SU-DHL-6 (cell line): ENCODE measurements at regions not wholly inside any gene's neighbourhood (a gene's known extent, or its start where the extent isn't known, plus 50 kb on each side); places are given as distances from the start of the nearest gene placed in this dataset.
"Not testable (repeated sequence)": the region's sequence is repeated elsewhere in the genome, so short reads cannot be mapped to it uniquely, and the experiment has no call there.

Experiments
- H2AFZ ChIP-seq: fragments of 200-600 bp; sonication (generic); 2 replicates; pipeline ENCODE4 v1.6.1; 2014; ENCODE audit warnings: low read depth, mild to moderate bottlenecking, moderate library complexity, mixed read lengths, antibody characterized with exemption, low read length; ENCODE audit not compliant: severe bottlenecking
- H3F3A ChIP-seq: fragments of 200-600 bp; shearing (Covaris generic); 2 replicates; pipeline ENCODE4 v1.6.0; 2016; ENCODE audit warnings: antibody characterized with exemption, mild to moderate bottlenecking; ENCODE audit not compliant: insufficient read depth
- H3K27ac ChIP-seq: fragments of 200-600 bp; sonication (generic); 2 replicates; pipeline ENCODE4 v1.5.1; 2016; ENCODE audit warnings: low read depth, mild to moderate bottlenecking, low read length, moderate library complexity, mixed read lengths
- H3K27me3 ChIP-seq: fragments of 200-600 bp; sonication (generic), shearing (Covaris generic); 2 replicates; pipeline ENCODE4 v1.6.0; 2014; ENCODE audit warnings: mild to moderate bottlenecking, low read length
- H3K36me3 ChIP-seq: fragments of 200-600 bp; sonication (generic); 2 replicates; pipeline ENCODE4 v1.6.1; 2014; ENCODE audit warnings: mild to moderate bottlenecking, low read length, mixed read lengths
- H3K4me2 ChIP-seq: fragments of 300-600, 200-600 bp; shearing (Covaris generic), sonication (generic); 2 replicates; pipeline ENCODE4 v1.6.0; 2014; ENCODE audit warnings: low read length, low read depth, mild to moderate bottlenecking; ENCODE audit not compliant: poor library complexity, severe bottlenecking
- H3K4me3 ChIP-seq: fragments of 200-600 bp; sonication (generic); 2 replicates; pipeline ENCODE4 v1.5.1; 2014; ENCODE audit warnings: antibody characterized with exemption, low read length, mild to moderate bottlenecking, mixed read lengths; ENCODE audit not compliant: insufficient read depth, poor library complexity, severe bottlenecking
- H3K79me2 ChIP-seq: fragments of 200-600 bp; sonication (generic); 2 replicates; pipeline ENCODE4 v1.6.1; 2014; ENCODE audit warnings: mild to moderate bottlenecking, low read length, moderate library complexity; ENCODE audit not compliant: insufficient read depth
- H3K9ac ChIP-seq: fragments of 200-600 bp; sonication (generic); 2 replicates; pipeline ENCODE4 v1.7.0; 2014; ENCODE audit warnings: mild to moderate bottlenecking, low read length
- H3K9me2 ChIP-seq: fragments of 200-600 bp; sonication (generic); replicated peaks from 2 replicates; pipeline ENCODE4 v1.6.1; 2014; ENCODE audit warnings: low read length; ENCODE audit not compliant: insufficient read depth
- H3K9me3 ChIP-seq: fragments of 200-600 bp; sonication (generic); 2 replicates; pipeline ENCODE4 v1.6.1; 2014; ENCODE audit warnings: low read length, mixed read lengths; ENCODE audit not compliant: insufficient read depth
- H4K20me1 ChIP-seq: fragments of 200-600 bp; sonication (generic); 2 replicates; pipeline ENCODE4 v1.6.1; 2014; ENCODE audit warnings: low read depth, mild to moderate bottlenecking, antibody characterized with exemption, low read length, moderate library complexity, mixed read lengths
- CTCF ChIP-seq: fragments of 200-600 bp; sonication (generic); IDR thresholded peaks from one replicate; pipeline ENCODE4 v1.5.1; 2017; ENCODE audit warnings: antibody characterized with exemption, mild to moderate bottlenecking, low read length, moderate library complexity; ENCODE audit not compliant: insufficient read depth, poor library complexity, severe bottlenecking
- EZH2phosphoT487 ChIP-seq: fragments of 200-600 bp; sonication (generic), shearing (Covaris generic); conservative IDR thresholded peaks from 2 replicates; pipeline ENCODE4 v1.6.1; 2018; ENCODE audit warnings: mild to moderate bottlenecking, antibody characterized with exemption, low read length, moderate library complexity, mixed read lengths

GRCh38 chr6:137283080-137283479 is 63.9 kb upstream of the IFNGR1 start:
- Histone ChIP-seq H3K9me2 (no peaks in the 10 kb centered on the region), H3K4me3 (no peak overlapping the region), H3K9me3 (no peaks in the 10 kb centered on the region), H3K9ac (no peak overlapping the region), H3F3A (no peaks in the 10 kb centered on the region), H3K27ac (no peak overlapping the region), H3K4me2 (no peak overlapping the region), H3K79me2 (no peaks in the 10 kb centered on the region), H4K20me1 (no peaks in the 10 kb centered on the region), H3K27me3 (no peaks in the 10 kb centered on the region), H2AFZ (no peak overlapping the region), H3K36me3 (no peaks in the 10 kb centered on the region)
- no peak for TF ChIP-seq EZH2phosphoT487
- TF ChIP-seq CTCF: no peak

- no peak overlapping the region for H3K9ac ChIP-seq
- no peaks in the 10 kb centered on the region for H3K36me3 ChIP-seq
- H3K4me3 ChIP-seq: no peak overlapping the region
- H3K27me3 ChIP-seq: no peaks in the 10 kb centered on the region
- no peak overlapping the region for H3K27ac ChIP-seq
- no peak overlapping the region for H2AFZ ChIP-seq
- no peaks in the 10 kb centered on the region for H3K79me2 ChIP-seq
- H3K9me3 ChIP-seq: no peaks in the 10 kb centered on the region
- no peaks in the 10 kb centered on the region for H3K9me2 ChIP-seq
- H4K20me1 ChIP-seq: no peaks in the 10 kb centered on the region
- no peaks in the 10 kb centered on the region for H3F3A ChIP-seq
- TF ChIP-seq EZH2phosphoT487: no peak
- no peak for TF ChIP-seq CTCF
- H3K4me2 ChIP-seq: no peak overlapping the region
Measured at GRCh38 chr6:137282254-137282653, 63.1 kb upstream of the IFNGR1 start.

GRCh38 chr6:137279279-137279678 is 60.1 kb upstream of the IFNGR1 start:
- H3K9ac ChIP-seq, H2AFZ ChIP-seq, H3F3A ChIP-seq, H4K20me1 ChIP-seq, H3K9me2 ChIP-seq, H3K27ac ChIP-seq, H3K79me2 ChIP-seq, H3K4me2 ChIP-seq, H3K27me3 ChIP-seq, H3K4me3 ChIP-seq, H3K36me3 ChIP-seq, H3K9me3 ChIP-seq: not testable (repeated sequence)

GRCh38 chr6:137277971-137278637 is 58.9 kb upstream of the IFNGR1 start:
- no peaks in the 10 kb centered on the region for H3K27me3 ChIP-seq
- no peak overlapping the region for H3K4me2 ChIP-seq
- H2AFZ ChIP-seq: no peak overlapping the region
- no peaks in the 10 kb centered on the region for H3F3A ChIP-seq
- H3K4me3 ChIP-seq: no peak overlapping the region
- no peak overlapping the region for H3K27ac ChIP-seq
- H4K20me1 ChIP-seq: no peaks in the 10 kb centered on the region
- no peak overlapping the region for H3K9ac ChIP-seq
- no peaks in the 10 kb centered on the region for H3K9me3 ChIP-seq
- H3K79me2 ChIP-seq: no peaks in the 10 kb centered on the region
- TF ChIP-seq CTCF (no peak), EZH2phosphoT487 (no peak)
- H3K36me3 ChIP-seq: no peaks in the 10 kb centered on the region
- H3K9me2 ChIP-seq: no peaks in the 10 kb centered on the region
